Bronchial epithelial cell (primary cell): ENCODE measurements at regions not wholly inside any gene's neighbourhood (a gene's known extent, or its start where the extent isn't known, plus 50 kb on each side); places are given as distances from the start of the nearest gene placed in this dataset.
A peak's percentile ranks its signal among the peaks of the same experiment; 100 is the strongest.

Source experiments
- DNase-seq: peaks from one replicate; pipeline ENCODE4 v3.0.0-alpha.2; 2010; ENCODE audit warnings: low read depth
- FAIRE-seq: peaks from 2 replicates; lab custom pipeline; 2011; peaks lifted over from hg19 to GRCh38; lab: Jason Lieb, UNC
- H3K27me3 ChIP-seq: 2 replicates; pipeline ENCODE4 v1.5.1; 2011; ENCODE audit warnings: low read length; ENCODE audit not compliant: control insufficient read depth, insufficient read depth
- H3K36me3 ChIP-seq: 2 replicates; pipeline ENCODE4 v1.5.1; 2011; ENCODE audit warnings: low read length; ENCODE audit not compliant: control insufficient read depth, insufficient read depth
- H3K4me3 ChIP-seq: 2 replicates; pipeline ENCODE4 v1.5.1; 2011; ENCODE audit warnings: mild to moderate bottlenecking, low read depth, low read length, control low read depth
- TF ChIP-seq, protein P1 (sequence below): IDR thresholded peaks from 2 replicates; pipeline ENCODE4 v1.5.1; 2011; ENCODE audit warnings: mild to moderate bottlenecking, moderate library complexity, low read length, control low read depth, inconsistent platforms; ENCODE audit not compliant: insufficient read depth, severe bottlenecking

DNA sequence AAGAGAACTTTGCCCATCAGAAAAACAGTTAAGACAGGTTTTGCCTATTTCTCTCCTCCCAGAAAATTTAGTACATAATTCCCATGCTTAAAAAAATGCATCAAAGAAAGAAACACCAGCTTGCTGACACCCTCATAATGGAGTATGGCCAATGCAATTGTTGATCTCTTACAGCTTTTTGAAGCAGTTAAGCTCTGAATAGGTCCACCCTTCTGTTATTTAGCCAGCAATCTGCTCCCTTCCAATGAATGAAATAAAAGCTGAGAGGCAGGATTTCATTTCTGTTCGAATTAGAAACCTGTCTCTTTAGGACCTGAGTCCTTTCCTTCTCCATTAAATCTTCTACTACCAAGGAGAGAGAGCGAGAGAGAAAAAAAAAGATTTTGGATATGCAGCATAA, 288.7 kb downstream of the RNF144B start:
- TF ChIP-seq, protein P1, sequence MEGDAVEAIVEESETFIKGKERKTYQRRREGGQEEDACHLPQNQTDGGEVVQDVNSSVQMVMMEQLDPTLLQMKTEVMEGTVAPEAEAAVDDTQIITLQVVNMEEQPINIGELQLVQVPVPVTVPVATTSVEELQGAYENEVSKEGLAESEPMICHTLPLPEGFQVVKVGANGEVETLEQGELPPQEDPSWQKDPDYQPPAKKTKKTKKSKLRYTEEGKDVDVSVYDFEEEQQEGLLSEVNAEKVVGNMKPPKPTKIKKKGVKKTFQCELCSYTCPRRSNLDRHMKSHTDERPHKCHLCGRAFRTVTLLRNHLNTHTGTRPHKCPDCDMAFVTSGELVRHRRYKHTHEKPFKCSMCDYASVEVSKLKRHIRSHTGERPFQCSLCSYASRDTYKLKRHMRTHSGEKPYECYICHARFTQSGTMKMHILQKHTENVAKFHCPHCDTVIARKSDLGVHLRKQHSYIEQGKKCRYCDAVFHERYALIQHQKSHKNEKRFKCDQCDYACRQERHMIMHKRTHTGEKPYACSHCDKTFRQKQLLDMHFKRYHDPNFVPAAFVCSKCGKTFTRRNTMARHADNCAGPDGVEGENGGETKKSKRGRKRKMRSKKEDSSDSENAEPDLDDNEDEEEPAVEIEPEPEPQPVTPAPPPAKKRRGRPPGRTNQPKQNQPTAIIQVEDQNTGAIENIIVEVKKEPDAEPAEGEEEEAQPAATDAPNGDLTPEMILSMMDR: no peak
- no peak for DNase-seq
- no peak for FAIRE-seq
- Histone ChIP-seq H3K27me3 (no peaks in the 10 kb centered on the region), H3K4me3 (no peak overlapping the region), H3K36me3 (no peaks in the 10 kb centered on the region)

DNA sequence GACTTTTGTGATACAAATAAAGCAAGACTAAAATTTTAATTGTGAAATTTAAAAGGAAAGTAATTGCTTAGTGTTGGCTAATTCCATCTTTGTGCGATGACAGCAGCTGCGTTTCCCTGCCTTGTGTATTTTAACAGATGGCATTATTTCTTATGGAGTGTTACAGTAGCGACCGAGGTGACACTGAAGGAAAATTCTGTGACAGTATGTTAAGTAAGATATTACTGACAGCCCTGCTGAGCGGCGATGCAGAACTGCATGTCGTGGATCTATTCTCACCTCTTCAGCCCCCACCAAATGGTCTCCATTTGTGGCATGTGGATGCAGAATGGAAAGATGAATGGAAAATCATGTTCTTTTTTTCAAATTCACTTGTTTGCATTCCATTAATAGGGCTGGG, 289.4 kb downstream of the RNF144B start:
- DNase-seq (no peak), FAIRE-seq (no peak)
- no peak overlapping the region for H3K4me3 ChIP-seq
- H3K27me3 ChIP-seq: no peaks in the 10 kb centered on the region
- no peaks in the 10 kb centered on the region for H3K36me3 ChIP-seq
- TF ChIP-seq, protein P1: no peak

DNA sequence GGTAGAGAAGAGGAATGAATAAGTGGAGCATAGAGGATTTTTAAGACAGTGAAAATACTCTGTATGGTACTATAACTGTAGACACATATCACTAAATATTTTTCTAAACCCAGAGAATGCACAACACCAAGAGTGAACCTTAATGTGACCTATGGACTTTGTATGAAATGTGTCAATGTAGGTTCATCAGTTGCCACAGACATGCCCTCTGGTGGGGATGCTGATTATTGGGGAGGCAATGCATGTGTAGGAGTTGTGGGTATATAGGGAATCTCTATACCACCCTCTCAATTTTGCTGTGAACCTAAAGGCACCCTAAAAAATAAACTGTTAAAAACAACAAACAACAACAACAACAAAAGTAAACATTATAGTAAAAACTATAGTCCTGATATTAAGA, 293.7 kb downstream of the RNF144B start:
- H3K36me3 ChIP-seq: no peaks in the 10 kb centered on the region
- DNase-seq: peak; percentile 9
- no peak overlapping the region for H3K4me3 ChIP-seq
- H3K27me3 ChIP-seq: no peaks in the 10 kb centered on the region
- no peak for FAIRE-seq
- TF ChIP-seq, protein P1: peak; percentile 10

DNA sequence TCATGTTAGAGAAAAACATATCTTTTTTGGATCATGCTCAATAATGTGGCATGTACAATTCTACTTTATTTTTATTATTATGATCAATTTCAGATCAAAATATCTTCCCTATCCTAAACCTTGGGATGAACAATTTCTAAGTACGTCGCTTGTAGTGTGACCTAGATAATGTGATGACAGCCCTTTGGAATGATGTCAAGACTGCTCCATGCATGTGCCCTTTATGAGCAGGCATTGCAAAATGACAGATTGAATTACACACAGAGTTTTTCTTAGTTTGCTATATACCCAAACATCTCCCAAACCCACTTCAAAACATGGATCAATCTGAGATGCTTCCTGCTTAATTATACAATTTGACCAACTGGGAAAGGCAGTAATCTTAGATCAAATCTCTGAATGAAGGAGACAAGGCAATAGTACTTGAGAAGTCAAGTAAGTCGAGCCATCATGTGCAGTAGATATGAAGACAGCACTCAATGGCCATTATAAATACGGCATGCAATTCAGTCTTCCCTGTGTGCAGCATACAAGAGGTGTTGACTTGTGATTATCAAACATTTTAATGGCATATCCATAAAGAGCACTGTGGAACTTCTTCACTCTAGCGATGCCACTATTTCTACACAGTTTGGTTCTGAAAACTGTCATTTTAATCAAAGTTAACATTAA, 294.8 kb downstream of the RNF144B start:
- Histone ChIP-seq H3K36me3 (no peaks in the 10 kb centered on the region), H3K4me3 (no peak overlapping the region), H3K27me3 (no peaks in the 10 kb centered on the region)
- no peak for DNase-seq
- TF ChIP-seq, protein P1: no peak
- FAIRE-seq: no peak

DNA sequence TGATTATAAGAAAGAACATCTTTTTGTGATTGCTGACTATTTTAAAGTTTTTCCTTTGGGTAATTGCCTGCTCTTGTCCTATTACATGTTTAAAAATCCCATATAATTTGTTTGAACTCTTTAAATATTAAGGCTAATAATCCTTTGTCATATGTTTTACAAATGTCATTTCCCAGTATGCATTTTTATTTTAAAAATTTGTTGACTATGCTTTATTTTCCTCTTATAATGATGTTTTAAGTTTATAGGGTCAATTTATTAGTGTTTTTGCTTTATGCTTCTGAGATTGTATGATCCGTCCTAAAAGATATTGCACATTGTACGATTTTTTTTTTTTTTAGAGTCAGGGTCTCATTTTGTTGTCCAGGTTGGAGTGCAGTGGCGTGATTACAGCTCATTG, 297.2 kb downstream of the RNF144B start:
- Histone ChIP-seq H3K27me3 (no peaks in the 10 kb centered on the region), H3K36me3 (no peaks in the 10 kb centered on the region), H3K4me3 (no peak overlapping the region)
- DNase-seq: no peak
- TF ChIP-seq, protein P1: no peak
- no peak for FAIRE-seq
